Spleen (tissue), 11 donors: ENCODE measurements at regions not wholly inside any gene's neighbourhood (a gene's known extent, or its start where the extent isn't known, plus 50 kb on each side); places are given as distances from the start of the nearest gene placed in this dataset.

Experiments
- DNase-seq: peaks from one replicate; pipeline ENCODE4 v3.0.0-alpha.2; 2020
- H3K27ac ChIP-seq, 8 donors: fragments of 200-600 bp; sonication (generic) in 7 of 8; 1 replicate in 4 of 8; 2 replicates in 4 of 8; pipeline versions ENCODE4 v1.5.0 to v1.8.0; 2016 to 2021; ENCODE audit warnings: inconsistent platforms in 4 of 8, mild to moderate bottlenecking in 4 of 8, moderate library complexity in 1 of 8
- H3K27me3 ChIP-seq, 7 donors: fragments of 200-600 bp; sonication (generic) in 6 of 7; replicated peaks in 1 of 7; 1 replicate in 4 of 7; 2 replicates in 3 of 7; pipeline versions ENCODE4 v1.5.0 to v1.8.0; 2016 to 2021; ENCODE audit warnings: inconsistent platforms in 3 of 7, mild to moderate bottlenecking in 1 of 7
- H3K36me3 ChIP-seq, 6 donors: fragments of 200-600 bp; sonication (generic) in 5 of 6; 1 replicate in 4 of 6; 2 replicates in 2 of 6; pipeline versions ENCODE4 v1.5.0 to v1.8.0; 2016 to 2021; ENCODE audit warnings: inconsistent platforms in 2 of 6
- H3K4me1 ChIP-seq, 6 donors: fragments of 200-600 bp; sonication (generic) in 5 of 6; 1 replicate in 3 of 6; 2 replicates in 3 of 6; pipeline versions ENCODE4 v1.5.0 to v1.8.0; 2016 to 2021; ENCODE audit warnings: inconsistent platforms in 3 of 6
- H3K4me3 ChIP-seq, 8 donors: fragments of 200-600 bp; sonication (generic) in 7 of 8; 1 replicate in 4 of 8; 2 replicates in 4 of 8; pipeline versions ENCODE4 v1.5.0 to v1.8.0; 2016 to 2021; ENCODE audit warnings: inconsistent platforms in 4 of 8, mild to moderate bottlenecking in 4 of 8, moderate library complexity in 2 of 8
- H3K9me3 ChIP-seq, 8 donors: fragments of 200-600 bp; sonication (generic) in 7 of 8; 1 replicate in 4 of 8; 2 replicates in 4 of 8; pipeline versions ENCODE4 v1.5.0 to v1.8.0; 2016 to 2021; ENCODE audit warnings: inconsistent platforms in 4 of 8
- POLR2A ChIP-seq, 3 donors: fragments of 450-650 bp; IDR thresholded peaks; one replicate each; pipeline ENCODE4 v1.5.1; 2017; ENCODE audit warnings: antibody characterized with exemption in 3 of 3, mild to moderate bottlenecking in 1 of 3
- POLR2AphosphoS5 ChIP-seq, 3 donors: sonication (generic); formaldehyde crosslinking; IDR thresholded peaks; one replicate each; pipeline ENCODE4 v1.5.1; 2017; ENCODE audit warnings: antibody characterized with exemption in 3 of 3
- WGBS, 5 donors: extraction: QIAGEN DNeasy Blood & Tissue Kit in 3 of 5; methylation state at CpG; one replicate each; pipeline versions ENCODE4 v1.1.5 to v1.1.7; 2013 to 2018; 5-methylcytosine and 5-hydroxymethylcytosine counted together
- intact Hi-C: fragments of 100-400 bp; cut with DNase I; formaldehyde crosslinking; loops from one replicate; pipeline ENCODE4 v1.15.0; 2023; ENCODE audit warnings: low total_unique reads
- TF ChIP-seq, protein P1 (sequence below), 11 experiments: fragments of 200-600 bp in 7 of 11; fragments of 450-650 bp in 4 of 11; sonication (generic) in 4 of 11; IDR thresholded peaks in 8 of 11; conservative IDR thresholded peaks in 3 of 11; 1 replicate in 7 of 11; 2 replicates in 4 of 11; pipeline versions ENCODE4 v1.4.0 to v1.8.0; 2016 to 2021; ENCODE audit warnings: antibody characterized with exemption in 11 of 11, inconsistent platforms in 4 of 11, mild to moderate bottlenecking in 1 of 11
- donor health status: healthy with polysubstance abuse.
- donor health status: DM: no; HTN: no; CAD: no; lungs with moderate emphysema.
- donor health status: DM: no; HTN: no; CAD: no.
- donor health status: Bipolar disorder and iron deficiency.
- donor health status: healthy.
- donor health status: DM: no; HTN: no; CAD: no.
- donor health status: DM: yes; HTN: yes; CAD: no.

GRCh38 chr17:72424505-72425117 is 303.8 kb downstream of the SOX9 start:
- no peaks in the 10 kb centered on the region for H3K27me3 ChIP-seq
- no peaks in the 10 kb centered on the region for H3K36me3 ChIP-seq
- no peak overlapping the region for H3K4me3 ChIP-seq
- no peak for TF ChIP-seq POLR2AphosphoS5 (IDR thresholded peaks at IDR 0.05)
- TF ChIP-seq, protein P1, sequence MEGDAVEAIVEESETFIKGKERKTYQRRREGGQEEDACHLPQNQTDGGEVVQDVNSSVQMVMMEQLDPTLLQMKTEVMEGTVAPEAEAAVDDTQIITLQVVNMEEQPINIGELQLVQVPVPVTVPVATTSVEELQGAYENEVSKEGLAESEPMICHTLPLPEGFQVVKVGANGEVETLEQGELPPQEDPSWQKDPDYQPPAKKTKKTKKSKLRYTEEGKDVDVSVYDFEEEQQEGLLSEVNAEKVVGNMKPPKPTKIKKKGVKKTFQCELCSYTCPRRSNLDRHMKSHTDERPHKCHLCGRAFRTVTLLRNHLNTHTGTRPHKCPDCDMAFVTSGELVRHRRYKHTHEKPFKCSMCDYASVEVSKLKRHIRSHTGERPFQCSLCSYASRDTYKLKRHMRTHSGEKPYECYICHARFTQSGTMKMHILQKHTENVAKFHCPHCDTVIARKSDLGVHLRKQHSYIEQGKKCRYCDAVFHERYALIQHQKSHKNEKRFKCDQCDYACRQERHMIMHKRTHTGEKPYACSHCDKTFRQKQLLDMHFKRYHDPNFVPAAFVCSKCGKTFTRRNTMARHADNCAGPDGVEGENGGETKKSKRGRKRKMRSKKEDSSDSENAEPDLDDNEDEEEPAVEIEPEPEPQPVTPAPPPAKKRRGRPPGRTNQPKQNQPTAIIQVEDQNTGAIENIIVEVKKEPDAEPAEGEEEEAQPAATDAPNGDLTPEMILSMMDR (IDR thresholded peaks at IDR 0.05 in 8 of 11, conservative IDR thresholded peaks at IDR 0.05 in 3 of 11): no peak
- no peak for TF ChIP-seq POLR2A (IDR thresholded peaks at IDR 0.05)
- H3K4me1 ChIP-seq: peaks cover 0 to 6% (median 0%) of the 10 kb centered on the region in 6 donors
- no peaks in the 10 kb centered on the region for H3K9me3 ChIP-seq
- intact Hi-C loops: no loop called here
- WGBS, 5 donors: 88 to 92% (median 89%) methylated on average over 12 of the region's 12 CpGs
- no peak for DNase-seq
- no peak overlapping the region for H3K27ac ChIP-seq

GRCh38 chr17:72425133-72425793 is 304.4 kb downstream of the SOX9 start:
- no peaks in the 10 kb centered on the region for H3K27me3 ChIP-seq
- no peaks in the 10 kb centered on the region for H3K36me3 ChIP-seq
- no peak overlapping the region for H3K4me3 ChIP-seq
- TF ChIP-seq, protein P1 (IDR thresholded peaks at IDR 0.05 in 8 of 11, conservative IDR thresholded peaks at IDR 0.05 in 3 of 11): no peak
- no peak for TF ChIP-seq POLR2A (IDR thresholded peaks at IDR 0.05)
- no peak for TF ChIP-seq POLR2AphosphoS5 (IDR thresholded peaks at IDR 0.05)
- DNase-seq: no peak
- H3K4me1 ChIP-seq: peaks cover 0 to 6% (median 0%) of the 10 kb centered on the region in 6 donors
- intact Hi-C loops: no loop called here
- no peak overlapping the region for H3K27ac ChIP-seq
- H3K9me3 ChIP-seq: no peaks in the 10 kb centered on the region
- 85 to 94% (median 89%) methylated on average over 7 of the region's 7 CpGs for WGBS, 5 donors

- WGBS, 5 donors: 74 to 89% (median 78%) methylated on average over 5 of the region's 5 CpGs
- DNase-seq: no peak
- Histone ChIP-seq H3K27me3 (peaks cover 0 to 5% (median 0%) of the 10 kb centered on the region in 7 donors), H3K27ac (no peak overlapping the region), H3K9me3 (no peaks in the 10 kb centered on the region), H3K4me1 (peaks cover 0 to 6% (median 0%) of the 10 kb centered on the region in 6 donors), H3K4me3 (no peak overlapping the region), H3K36me3 (no peaks in the 10 kb centered on the region)
- TF ChIP-seq POLR2A (IDR thresholded peaks at IDR 0.05): no peak
- TF ChIP-seq POLR2AphosphoS5 (IDR thresholded peaks at IDR 0.05): no peak
- TF ChIP-seq, protein P1 (IDR thresholded peaks at IDR 0.05 in 8 of 11, conservative IDR thresholded peaks at IDR 0.05 in 3 of 11): no peak
- intact Hi-C loops: no loop called here
These were observed 305.0 kb downstream of the SOX9 start for GRCh38 chr17:72425794-72426168.

DNA sequence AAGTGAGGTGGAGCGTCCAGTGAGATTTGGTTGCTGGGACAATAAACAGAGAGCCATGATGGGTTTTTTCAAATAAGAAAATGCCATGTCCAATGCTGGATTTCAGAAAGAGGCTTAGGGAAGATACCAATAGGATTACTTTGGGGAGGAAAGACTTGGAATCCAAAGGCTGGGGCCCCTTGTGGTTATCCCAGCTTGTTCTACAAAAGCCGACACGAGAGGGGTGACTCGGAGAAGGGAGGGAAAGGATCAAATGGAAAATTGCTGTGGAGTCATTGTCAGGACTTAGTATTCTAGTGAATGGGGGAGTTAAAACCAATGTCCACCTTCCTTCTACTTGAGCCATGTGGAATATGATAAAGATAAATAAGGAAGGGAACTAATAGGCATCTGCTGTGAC is 305.5 kb downstream of the SOX9 start:
- H3K9me3 ChIP-seq: no peaks in the 10 kb centered on the region
- DNase-seq: no peak
- TF ChIP-seq POLR2AphosphoS5 (IDR thresholded peaks at IDR 0.05) (no peak), POLR2A (IDR thresholded peaks at IDR 0.05) (no peak)
- TF ChIP-seq, protein P1 (IDR thresholded peaks at IDR 0.05 in 8 of 11, conservative IDR thresholded peaks at IDR 0.05 in 3 of 11): no peak
- H3K4me3 ChIP-seq: no peak overlapping the region
- peaks cover 0 to 6% (median 0%) of the 10 kb centered on the region in 6 donors for H3K4me1 ChIP-seq
- H3K27me3 ChIP-seq: peaks cover 0 to 10% (median 0%) of the 10 kb centered on the region in 7 donors
- no peak overlapping the region for H3K27ac ChIP-seq
- intact Hi-C loops: no loop called here
- WGBS, 5 donors: 80 to 93% (median 84%) methylated on average over 4 of the region's 4 CpGs
- H3K36me3 ChIP-seq: no peaks in the 10 kb centered on the region
